GM21717 (cell line): ENCODE measurements at regions not wholly inside any gene's neighbourhood (a gene's known extent, or its start where the extent isn't known, plus 50 kb on each side); places are given as distances from the start of the nearest gene placed in this dataset.

Experiments used
- ATAC-seq: cut with Tn5 transposase; IDR thresholded peaks from one replicate; pipeline ENCODE4 v1.9.1; 2021; ENCODE audit warnings: mild to moderate bottlenecking, moderate library complexity; ENCODE audit not compliant: unreplicated experiment

DNA sequence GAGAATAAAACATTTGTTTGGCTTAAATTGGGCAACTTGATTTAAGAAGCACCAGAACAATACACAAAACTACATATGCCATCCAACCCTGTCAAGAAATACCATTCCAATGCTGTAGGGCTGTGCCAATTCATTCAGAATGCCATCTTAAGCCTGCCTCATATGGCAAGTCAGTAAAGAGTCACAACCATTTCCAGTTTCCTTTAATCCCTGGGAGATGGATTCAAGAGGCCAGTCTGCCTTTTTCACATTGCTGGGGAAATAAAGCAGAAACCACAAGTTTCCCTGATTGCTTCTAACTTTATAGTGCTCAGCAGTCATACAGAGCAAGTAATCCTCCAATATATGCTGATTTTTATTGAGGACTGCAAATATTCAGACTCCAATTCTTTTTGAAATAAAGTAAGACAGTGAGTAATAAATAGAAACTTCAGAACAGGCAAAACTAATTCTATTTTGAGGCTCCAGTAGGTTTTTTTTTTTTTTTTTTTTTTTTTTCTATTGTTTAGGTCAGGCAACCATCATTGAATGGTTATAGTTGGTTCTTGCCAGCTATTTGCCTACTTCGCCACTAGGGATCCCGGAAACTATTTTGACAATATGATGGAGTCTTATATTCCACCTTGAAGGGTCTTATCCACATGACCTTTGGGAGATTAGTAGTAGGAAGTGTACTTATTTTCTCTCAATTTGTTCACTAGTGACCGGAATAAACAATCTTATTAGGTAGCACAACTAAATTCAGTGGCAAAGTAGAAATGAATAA lies 400.9 kb upstream of the MEF2C start:
- no peak for ATAC-seq

DNA sequence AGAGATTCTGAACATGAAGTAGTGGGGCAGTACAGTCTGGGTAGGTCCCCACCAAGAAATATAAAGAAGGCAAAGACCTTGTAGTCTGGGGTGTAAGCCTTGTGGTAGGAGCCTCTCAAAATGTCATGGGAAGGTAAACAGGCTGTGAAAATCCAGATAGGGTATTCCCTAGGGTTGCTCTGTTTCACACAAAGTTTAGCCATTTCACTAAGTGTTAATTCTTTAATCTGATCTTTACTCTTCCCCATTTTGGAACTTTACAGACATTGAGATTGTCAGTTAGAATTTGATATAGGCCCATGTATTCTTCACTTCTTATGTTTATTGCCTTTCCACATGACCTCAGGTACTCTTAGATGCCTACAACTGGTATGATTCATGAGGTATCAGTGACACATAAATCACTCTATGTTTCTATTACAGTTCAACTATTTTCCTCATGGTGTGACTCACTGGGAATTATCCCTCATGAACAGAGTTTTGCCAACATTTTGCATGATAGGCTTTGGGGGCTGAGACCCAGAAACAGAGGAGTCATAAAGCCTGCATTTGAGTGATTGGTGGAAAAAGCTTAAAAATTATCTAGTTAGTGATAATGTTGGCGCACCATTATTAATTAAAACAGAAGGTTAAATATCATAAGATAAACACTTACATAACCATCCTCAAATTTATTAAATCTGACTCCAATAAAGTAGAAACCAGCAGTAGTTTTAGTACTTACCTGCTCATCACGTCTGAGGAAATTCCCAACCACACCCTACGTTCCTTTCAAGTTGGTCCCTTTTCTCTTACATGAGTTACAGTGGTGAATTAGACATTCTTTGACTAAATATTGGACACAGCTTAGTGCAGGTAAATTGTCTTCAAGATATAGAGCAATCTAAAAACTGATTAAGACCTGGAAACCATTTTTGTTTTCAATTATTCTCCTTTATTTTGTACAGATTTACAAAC lies 399.8 kb upstream of the MEF2C start:
- ATAC-seq: no peak

DNA sequence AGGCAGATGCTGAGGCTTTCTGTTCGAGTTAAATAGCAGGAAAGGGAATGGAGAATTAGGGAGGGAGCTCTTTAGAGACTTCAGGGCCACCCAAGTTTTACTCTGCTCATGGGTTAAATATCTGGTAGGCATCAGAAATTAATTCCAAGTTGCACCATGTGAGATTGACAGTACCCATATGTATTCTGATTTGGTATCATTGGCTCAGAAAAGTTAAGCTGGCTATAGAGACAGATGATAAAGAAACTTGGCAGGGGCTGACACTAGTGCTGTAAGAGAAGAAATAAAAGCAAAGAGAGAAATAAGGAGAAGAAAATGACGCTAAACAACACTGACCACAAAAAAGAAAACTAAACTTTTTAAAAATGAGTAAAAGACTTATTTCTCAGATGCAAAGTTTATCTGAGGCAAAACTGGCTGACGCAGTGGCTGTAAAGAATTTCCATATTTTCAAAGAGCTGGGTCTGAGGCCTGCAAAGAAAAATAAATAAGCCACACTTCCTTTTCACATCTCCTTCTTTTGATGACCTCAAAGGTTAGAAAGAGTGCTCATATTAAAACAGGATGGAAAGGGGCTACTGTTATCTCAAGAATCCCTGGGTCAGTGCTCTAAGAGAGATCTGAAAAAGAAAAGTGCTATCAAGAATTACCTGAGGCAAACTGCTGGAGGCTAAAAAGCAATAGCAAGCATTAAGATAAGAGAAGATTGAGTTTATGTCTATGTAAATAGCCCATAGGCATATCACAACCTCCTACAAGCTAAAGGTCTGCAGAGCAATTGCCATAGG lies 399.0 kb upstream of the MEF2C start:
- ATAC-seq: no peak

DNA sequence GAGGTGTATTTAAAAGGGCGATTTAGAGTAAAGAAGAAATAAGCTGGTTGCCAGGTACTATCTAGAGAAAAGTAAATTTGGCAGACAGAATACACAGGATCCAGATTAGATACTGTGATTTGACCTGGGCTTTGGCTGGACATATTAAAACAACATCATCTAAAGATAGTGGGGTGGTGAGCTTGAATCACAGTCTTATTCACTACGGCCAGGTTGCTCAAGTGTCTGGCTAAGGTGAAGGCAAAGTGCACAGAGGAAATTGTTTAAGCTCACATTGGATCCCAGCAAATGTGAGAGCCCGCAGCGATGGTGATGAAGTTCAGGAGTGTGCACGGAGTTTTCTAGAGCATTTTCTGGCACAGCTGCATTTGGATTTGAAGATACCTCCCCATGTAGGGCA lies 398.2 kb upstream of the MEF2C start:
- ATAC-seq: no peak

DNA sequence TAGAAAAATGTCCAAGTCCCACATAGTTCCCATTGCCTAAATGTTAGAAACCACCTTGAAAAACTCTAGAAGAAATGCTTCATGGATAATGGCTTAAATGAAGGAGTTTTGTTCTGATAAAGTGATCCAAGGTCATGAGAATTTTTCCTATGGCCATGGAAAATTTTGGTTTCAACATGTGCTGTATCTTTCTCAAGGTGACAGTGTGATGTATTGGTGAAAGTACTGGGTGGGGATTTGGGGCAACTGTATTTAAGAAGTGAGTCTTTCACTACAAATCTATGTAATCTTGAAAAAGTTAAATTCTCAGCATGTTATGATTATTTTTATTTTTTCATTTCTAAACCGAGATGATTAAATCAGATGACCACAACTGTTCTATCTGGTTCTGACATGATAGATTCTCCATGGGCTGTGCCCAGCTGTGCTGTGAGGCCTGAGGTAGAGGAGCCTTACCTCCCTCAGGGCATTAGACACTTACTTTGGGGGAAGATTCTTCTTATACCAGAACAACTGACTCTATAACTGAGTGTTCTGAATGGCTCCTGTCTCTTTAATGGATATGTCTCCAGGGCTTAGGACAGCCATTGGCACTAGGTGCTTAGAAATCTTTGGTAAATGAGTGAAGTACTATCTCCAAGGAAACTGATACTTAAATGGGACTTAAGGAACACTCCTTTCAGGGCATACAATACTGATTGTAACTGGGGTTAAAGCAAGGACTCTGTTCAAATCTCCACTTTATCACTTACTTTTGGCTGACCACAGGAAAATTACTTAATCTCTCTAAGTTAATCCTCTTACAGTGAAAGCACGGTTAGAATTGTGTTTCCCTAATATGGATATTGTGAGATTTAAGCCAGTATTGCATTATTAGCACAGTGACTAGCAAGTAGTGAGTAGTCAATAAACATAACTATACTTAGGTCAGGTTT lies 397.4 kb upstream of the MEF2C start:
- ATAC-seq: no peak

DNA sequence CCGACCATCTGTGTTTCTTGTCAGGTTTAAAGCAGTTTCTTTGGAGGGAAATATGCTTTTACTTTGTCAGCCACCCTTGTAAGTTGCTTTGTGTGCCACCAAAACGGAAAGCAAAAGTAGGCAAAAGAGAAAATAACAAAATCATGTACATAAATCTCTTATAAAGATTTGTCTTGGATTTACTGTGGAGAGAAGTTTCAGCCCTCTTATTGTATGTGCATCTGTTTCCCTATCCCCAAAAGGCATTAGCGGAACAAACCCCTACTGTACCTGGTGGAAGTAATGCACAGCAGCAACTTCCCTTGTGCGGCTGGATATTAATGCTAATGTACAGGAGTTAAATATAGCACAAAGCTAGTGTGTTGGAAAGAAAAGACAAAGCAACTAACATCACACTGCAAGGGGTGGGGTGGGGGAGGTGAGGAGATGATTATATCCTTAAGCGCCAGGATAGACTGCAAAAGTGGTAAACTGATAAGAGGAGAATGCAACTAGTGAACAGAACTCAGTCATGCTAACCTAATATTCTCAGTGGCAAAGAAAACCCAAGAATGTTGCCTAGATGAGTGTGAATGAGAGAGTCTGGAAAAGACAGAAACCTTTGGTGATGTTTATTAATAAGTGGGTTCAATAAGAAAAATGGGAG lies 396.5 kb upstream of the MEF2C start:
- ATAC-seq: no peak

DNA sequence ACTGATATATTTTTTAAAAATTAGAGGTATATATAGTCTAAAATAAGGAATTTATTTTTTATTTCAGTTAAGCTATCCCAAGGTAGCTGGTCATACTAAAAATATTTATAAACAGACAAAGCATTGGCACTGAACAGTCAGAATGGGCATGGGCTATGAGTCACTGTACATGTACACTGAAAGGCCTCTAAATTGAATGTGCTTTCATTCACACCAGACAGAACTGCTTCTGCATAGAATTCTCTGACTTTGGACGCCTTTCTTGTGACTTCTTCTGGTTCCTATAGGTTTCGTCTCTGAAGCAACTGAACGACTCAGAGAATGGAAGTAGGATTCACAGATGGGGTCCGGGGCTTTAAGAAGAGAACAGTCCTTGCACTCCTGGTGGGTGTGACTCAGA lies 394.8 kb upstream of the MEF2C start:
- no peak for ATAC-seq

DNA sequence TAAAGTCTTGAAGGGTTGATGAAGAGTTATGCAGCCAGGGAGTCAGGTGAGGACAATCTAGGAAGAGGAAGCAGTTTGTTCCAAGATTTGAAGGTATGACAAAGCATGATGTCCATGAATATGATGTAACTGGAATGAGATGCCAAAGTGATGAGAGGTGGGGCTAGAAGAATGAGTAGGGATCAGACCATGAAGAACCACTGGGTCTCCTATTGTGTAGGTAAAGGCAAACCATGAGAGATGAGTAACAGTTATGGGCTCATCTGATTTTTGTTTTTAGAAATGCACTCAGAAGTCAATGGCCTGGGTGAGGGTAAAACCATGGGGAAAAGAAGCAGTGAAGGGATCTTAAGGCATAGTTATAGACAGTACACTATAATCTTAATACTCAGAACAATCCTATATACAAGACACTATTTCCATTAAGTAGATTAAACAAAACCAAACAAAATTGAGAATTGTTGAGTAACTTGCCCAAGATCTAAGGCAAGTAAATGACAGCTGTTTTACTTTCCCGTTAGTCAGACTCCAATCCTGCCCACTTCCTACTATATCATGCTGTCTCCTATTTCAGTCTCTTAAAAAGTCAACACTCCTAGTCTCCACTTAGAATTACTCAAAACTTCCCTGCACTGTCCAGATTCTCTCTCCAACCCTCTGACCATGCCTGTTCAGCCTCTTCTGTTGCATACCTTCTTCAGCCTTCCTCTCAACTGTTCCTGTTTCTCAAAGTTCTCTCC lies 393.8 kb upstream of the MEF2C start:
- ATAC-seq: no peak

DNA sequence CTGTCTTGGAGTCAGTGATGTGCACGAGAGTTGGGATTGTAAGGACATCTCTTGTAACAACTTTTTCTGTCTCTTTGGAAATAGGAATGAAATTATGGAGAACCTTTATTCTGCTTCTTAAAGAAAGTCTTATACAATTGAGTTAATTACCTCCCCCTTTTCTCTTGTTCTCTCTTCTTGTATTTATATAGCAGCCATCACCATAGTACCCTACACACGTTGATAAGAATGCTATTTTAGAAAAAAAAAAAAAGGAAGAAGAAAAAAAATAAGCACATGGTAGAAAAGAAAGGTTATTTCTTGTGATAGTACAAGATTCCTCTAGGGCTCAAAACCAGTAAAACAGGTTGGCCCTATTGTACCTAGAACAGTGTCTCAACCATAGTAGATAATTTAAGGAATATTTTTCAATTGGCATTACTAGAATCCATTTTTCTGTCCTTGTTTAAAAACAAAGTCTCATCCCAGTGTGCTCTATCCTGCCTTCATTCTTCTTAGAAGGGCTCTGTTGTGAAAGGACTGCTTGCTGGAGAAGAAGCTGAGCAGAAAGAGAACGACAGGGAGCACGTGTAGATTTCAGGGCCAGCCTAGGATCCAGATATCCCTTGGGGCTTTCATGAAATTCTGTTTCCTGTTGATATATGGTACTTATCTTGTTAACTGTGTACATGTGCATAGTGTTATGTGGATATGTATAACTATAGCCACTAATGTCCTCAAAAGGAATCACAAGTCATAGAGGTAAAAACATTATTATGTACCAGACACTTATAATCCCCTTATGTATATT lies 392.3 kb upstream of the MEF2C start:
- ATAC-seq: no peak

DNA sequence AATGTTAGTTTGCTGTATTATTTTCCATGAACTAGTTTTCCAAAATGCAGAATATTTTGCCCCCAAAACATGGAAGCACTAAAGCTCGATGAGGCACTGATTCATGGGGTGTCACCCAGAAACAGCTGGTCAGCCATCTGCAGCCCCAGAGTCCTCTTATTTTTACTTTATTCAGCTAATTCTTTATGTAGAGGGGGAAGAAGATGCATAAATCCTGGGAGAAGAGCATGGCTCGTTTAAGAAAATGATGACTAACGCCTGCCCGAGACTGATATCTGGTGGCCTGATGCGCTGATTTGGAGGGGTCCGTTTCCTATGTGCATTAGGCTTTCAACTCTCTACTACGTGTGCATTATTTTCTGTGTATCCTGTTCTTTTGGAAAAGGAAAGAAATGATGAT lies 390.3 kb upstream of the MEF2C start:
- ATAC-seq: no peak

DNA sequence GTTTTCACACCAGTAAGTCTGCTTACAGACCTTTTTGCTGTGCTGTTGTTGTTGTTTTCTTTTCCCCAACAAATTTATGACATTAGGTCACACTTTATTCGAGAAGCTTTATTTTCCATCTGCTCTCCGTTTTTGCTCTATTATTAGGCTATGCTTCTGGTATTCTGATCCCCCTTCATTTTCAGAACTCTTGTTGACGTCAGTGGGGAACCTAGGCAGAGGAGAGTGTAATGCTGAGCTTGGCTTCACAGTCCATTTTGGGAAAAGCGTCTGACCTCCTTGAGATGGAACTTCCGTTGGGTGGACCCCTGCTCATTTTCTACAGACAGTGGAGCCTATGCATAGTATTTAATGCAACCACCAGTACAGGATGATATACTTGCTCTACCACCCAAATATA lies 387.9 kb upstream of the MEF2C start:
- no peak for ATAC-seq

DNA sequence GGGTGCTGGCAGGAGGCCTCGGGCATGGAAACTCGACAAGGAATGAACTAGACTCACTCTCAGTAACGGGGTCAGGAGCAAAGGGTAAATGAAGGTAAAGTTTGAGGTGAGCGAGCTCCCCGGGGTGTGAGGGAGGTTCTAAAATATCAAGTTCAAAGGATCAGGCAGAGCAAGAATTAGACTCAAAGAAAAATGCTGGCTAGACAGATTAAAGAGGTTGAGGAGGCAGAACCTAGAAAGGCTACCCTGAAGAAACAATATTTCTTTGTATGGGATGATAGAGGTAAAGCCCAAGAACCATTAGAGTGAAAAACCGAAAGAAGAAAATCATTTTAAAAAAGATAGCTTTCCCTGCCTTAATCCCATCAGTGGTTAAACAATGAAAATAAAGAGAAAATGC lies 386.7 kb upstream of the MEF2C start:
- no peak for ATAC-seq

DNA sequence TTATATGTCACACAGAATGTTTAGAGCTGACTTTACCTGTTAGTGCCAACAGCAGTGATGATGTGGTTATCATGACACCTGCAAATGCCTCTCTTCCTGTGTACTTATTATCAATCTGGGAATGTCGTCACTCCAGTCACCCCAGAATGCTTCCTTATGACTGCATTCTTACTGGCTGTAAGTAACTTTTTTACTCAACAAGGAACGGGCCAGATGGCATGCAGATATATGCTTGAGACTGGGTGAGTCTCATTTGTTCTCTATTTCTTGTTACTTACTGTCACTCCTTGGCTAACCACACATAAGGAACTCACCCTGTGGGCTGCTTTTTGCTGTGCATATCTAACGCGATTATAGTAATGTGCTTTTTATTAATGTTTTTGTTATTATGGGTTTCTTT lies 385.5 kb upstream of the MEF2C start:
- ATAC-seq: peak; percentile 28

DNA sequence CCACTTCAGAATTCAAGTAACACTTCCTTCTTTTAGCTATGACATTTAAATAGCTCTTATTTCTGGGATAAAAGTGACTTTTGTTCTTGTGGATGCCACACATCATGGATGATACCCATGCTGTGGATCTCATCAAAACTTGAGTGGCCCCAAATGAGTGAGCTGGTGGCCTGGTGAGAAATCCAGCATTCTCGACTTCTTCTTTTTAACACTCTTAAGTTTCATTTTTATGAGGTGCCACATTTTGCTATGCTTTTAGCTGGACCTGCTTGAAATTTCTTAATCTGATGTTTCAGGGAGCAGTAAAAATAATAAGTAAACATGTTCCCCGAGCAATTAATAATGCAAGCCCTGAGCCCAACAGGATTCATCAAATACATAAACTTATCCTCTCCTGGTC lies 384.8 kb upstream of the MEF2C start:
- ATAC-seq: no peak

DNA sequence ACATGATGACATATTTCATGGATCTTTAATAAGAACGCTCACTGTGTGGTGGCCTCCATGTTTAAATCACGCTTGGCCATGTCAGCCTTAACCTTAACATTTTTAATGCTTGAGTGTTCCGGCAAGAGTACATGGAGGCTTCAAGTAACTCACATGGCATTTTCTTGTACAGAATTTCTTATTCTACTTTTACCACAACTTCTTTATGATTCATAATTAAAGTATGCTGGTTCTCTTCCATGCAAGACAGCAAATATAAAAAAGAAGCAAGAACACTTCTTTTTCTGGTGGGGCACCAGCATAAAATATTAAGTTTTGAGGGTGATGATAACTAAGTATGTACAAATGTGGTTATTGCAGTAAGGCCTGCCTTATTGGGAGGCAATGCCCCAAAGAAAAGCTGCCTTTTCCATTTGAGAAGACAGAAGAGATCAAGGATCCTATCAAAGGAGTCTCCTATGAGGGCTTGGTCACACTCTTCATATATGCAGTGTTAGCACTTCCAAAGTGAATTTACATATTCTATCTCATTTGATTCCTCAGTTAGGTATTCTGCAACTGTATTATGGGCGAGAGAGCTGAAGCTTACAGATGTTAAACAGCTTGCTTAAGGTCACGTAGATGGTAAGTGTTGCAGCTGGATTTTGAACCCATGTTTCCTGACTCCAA lies 382.7 kb upstream of the MEF2C start:
- ATAC-seq: no peak

DNA sequence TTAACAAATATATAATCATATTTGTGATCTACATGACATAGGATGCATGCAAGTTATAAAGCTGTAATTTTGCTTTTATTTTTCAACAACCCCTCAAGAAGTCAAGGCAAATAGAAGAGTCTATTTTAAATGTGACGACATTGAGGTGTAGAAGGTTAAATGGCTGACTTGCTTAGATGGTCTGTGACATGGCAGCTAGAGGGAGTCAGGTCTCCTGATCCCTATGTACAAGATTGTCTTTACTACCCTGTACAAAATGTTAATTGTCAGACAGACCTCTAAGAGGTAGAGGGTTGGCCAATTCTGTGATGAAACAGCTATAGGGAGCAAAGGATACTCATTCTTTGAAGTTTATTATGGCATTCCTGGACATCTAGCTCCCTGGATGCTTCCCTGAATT lies 380.9 kb upstream of the MEF2C start:
- ATAC-seq: no peak

DNA sequence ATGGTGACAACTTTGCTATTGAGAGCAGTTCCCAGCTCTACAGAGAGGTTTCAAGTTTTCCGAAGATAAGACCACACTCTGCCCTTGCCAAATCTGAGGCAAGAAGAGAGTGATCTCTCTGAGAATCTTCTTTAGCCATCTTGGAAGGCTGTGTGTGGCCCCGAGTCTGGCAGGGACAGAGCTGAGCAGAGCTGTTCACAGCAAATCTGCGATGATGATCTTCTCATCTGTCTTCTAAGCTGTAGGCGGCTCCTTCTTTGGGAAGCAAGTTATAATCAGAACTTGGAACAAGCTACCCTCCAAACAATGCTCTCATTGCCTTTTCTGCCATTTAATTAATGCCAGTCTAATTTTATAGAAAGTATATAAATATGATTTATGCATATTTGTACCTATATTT lies 379.0 kb upstream of the MEF2C start:
- ATAC-seq: no peak

DNA sequence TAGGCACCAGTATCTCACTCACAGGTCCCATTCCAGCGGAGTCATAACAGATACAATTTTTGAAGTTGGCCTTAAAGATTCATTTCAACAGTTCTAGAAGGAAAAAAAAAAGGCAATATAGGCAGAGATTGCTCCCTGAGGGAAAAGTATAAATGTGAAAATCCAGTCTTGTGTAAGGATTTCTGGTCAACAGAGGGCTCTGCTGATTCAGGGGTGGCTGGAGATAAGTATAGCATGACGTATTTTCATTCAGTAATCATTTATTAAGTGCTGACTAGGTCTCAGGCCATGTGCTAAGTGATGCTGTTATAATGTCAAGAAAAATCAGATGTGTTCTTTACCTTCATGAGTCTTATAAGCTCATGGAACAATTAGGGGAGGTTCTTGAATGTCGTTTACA lies 377.3 kb upstream of the MEF2C start:
- ATAC-seq: no peak
